ENCODE measurements at regions not wholly inside any gene's neighbourhood (a gene's known extent, or its start where the extent isn't known, plus 50 kb on each side); places are given as distances from the start of the nearest gene placed in this dataset.
"Not testable (repeated sequence)": the region's sequence is repeated elsewhere in the genome, so short reads cannot be mapped to it uniquely, and the experiment has no call there.

DNA sequence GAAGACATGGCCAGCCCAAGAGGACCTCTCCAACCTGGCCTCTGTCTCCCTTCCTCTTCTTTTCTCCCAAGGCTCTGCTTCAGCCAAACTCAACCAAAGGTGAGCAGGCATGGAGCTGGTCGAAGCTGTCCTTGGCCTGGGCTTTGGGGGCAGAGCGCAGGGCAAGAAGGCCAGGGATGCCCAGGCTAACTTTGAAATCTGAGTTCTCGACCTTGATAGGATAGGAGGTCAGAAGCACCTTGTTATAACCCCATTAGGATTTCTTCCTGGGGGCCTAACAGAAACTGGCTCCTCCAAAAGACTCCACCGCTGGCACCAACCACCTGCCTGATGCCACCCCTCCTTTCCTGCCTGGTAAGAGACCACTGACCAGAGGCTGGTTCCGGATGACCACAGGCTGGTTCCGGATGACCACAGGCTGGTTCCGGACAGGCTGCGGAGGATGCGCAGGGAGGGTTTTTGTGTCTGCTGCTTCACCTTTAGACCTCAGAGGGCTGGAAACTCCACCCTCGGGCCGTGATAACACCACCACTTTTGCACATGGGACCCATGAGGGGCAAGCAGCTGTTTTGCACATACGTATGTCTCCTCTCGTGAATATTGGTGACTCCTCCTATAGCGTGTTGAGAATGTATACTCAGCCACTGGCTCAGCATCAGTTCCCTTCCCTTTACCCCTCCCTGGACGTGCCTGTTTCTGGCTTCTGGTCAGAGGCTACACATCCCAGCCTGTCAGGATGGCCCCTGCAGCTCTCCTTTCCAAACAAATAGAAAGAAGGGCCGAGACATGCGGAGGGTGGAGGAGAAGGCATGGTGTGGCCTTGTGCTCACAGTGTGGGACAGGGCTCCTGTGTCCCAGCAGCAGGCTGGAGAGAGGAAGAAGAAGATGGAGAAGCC is 140.1 kb downstream of the DNAJB6 start:
- H3K4me3 ChIP-seq (ENCODE audit: low read depth, low read length): no peak overlapping the region
- TF ChIP-seq, protein P1, sequence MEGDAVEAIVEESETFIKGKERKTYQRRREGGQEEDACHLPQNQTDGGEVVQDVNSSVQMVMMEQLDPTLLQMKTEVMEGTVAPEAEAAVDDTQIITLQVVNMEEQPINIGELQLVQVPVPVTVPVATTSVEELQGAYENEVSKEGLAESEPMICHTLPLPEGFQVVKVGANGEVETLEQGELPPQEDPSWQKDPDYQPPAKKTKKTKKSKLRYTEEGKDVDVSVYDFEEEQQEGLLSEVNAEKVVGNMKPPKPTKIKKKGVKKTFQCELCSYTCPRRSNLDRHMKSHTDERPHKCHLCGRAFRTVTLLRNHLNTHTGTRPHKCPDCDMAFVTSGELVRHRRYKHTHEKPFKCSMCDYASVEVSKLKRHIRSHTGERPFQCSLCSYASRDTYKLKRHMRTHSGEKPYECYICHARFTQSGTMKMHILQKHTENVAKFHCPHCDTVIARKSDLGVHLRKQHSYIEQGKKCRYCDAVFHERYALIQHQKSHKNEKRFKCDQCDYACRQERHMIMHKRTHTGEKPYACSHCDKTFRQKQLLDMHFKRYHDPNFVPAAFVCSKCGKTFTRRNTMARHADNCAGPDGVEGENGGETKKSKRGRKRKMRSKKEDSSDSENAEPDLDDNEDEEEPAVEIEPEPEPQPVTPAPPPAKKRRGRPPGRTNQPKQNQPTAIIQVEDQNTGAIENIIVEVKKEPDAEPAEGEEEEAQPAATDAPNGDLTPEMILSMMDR (IDR thresholded peaks at IDR 0.05; ENCODE audit: borderline replicate concordance, insufficient read depth, low read depth, low read length): no peak

DNA sequence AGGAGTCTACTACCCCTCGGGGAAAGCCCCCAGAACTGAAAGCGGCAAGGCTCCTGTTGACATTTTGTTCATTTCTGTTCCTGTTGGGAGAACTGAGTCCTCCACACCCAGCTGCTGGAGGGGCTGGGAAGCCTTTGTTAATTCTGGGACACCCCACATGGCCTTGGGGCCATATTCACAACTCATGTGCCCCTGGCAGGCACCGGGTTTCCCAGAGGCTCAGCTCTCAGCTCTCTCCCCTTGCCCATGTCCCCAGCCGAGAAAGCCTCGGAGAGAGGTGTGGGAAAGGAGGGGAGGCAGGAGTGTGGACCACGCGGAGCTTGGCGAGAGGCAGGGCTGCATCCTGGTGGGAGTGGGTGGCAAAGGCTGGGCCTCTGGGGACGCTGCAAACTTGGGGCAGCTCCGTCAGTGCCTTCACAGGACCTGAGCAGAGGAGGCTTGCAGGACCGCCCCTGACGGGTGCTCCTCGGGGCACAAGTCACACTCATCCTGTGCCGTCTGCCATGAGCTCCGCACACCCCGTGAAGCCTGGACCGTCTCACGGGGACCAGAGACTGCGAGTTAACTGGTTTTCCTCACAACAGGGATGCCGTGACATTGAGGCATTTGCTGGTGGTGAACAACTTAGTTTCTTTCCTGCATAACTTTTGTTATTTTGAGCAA is 140.9 kb downstream of the DNAJB6 start:
- H3K4me3 ChIP-seq (ENCODE audit: low read depth, low read length): no peak overlapping the region
- TF ChIP-seq, protein P1 (IDR thresholded peaks at IDR 0.05; ENCODE audit: borderline replicate concordance, insufficient read depth, low read depth, low read length): no peak

DNA sequence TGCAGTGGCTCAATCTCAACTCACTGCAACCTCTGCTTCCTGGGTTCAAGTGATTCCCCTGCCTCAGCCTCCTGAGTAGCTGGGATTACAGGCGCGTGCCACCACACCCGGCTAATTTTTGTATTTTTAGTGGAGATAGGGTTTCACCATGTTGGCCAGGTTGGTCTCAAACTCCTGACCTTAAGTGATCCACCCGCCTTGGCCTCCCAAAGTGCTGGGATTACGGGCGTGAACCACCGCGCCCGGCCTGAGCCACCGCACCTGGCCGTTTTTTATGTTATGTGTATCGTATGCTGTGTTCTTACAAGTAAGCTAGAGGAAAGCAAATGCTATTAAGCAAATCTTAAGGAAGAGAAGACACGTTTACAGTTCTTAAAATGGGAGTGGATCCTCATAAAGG is 141.8 kb downstream of the DNAJB6 start:
- H3K4me3 ChIP-seq (ENCODE audit: low read depth, low read length): not testable (repeated sequence)

DNA sequence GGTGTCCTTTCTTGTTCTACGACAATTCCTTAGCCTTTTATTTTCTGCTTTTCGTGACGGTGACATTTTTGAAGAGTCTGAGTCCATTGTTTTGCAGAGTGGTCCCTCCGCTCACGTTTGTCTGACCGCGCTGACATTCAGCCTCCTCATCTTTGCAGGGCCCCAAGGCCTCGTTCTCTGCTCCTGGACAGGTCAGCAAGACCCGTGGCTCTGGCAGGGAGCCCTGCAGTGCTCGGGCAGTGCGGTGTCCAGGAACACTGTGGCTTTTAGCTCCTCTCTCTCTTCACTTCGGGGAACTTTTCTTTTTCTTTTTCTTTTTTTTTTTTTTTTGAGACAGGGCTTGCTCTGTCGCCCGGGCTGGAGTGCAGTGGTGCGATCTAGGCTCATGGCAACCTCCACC is 142.5 kb downstream of the DNAJB6 start:
- TF ChIP-seq, protein P1 (IDR thresholded peaks at IDR 0.05; ENCODE audit: borderline replicate concordance, insufficient read depth, low read depth, low read length): no peak

DNA sequence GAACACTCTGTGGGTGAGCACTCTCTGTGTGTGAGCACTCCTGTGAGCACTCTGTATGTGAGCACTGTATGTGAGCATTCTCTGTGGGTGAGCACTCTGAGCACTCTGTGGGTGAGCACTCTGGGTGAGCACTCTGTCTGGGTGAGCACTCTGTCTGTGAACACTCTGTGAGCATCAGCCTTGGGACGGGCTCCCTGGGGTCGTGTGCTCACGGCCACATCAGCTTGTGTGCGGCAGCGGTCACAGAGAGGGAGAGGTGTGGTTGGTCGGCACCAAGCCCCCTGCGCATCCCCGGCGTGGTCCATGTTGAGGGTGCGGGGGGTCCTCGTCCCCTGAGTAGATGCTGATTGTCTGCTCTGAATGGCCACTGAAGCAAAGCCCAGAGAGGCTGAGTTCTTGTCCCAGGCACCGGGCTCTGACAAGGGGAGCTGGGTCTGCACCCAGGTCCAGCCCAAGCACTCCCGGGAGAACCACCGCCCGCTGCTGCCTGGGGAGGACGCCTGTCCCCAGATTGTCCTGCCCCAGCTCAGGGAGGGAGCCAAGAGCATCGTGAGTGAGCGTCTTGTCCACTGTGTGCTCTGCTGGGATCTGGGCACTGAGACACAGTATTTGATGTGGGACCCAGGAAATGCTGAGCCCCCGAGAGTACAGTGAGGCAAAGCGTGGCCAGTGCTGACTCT is 143.7 kb downstream of the DNAJB6 start:
- TF ChIP-seq, protein P1 (IDR thresholded peaks at IDR 0.05; ENCODE audit: borderline replicate concordance, insufficient read depth, low read depth, low read length): no peak
- H3K4me3 ChIP-seq (ENCODE audit: low read depth, low read length): no peak overlapping the region

More for the DNA sequence above, 142.5 kb downstream of the DNAJB6 start:
- H3K4me3 ChIP-seq (ENCODE audit: low read depth, low read length): no peak overlapping the region

DNA sequence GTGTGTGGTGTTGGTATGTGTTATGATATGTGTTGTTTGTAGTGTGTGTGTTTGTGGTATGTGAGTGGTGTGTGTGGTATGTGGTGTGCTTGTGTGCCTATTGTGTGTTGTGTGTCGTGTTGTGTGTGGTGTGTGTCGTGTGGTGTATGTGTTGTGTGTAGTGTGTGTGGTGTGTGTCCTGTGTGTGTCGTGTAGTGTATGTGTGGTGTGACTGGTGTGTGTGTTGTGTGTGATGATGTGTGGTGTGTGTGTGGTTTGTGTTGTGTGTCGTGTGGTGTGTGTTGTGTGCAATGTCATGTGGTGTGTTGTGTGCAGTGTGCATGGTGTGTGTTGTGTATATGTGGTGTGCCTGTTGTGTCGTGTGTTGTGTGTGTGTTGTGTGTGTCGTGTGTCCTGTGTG is 144.6 kb downstream of the DNAJB6 start:
- TF ChIP-seq, protein P1 (IDR thresholded peaks at IDR 0.05; ENCODE audit: borderline replicate concordance, insufficient read depth, low read depth, low read length): no peak
- H3K4me3 ChIP-seq (ENCODE audit: low read depth, low read length): no peak overlapping the region

DNA sequence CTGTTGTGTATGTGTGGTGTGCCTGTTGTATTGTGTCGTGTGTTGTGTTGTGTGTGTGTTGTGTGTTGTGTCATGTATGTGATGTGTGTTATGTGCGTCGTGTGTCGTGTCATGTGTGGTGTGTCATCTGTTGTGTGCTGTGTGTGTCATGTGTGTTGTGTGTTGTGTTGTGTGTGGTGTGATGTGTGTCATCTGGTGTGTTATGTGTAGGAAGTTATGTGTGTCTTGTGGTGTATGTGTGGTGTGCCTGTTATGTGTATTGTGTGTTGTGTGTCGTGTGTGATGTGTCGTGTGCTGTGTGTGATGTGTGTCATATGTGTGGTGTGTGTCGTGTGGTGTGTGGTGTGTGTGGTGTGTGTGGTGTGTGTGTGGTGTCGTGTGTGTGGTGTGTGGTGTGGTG is 145.2 kb downstream of the DNAJB6 start:
- TF ChIP-seq, protein P1 (IDR thresholded peaks at IDR 0.05; ENCODE audit: borderline replicate concordance, insufficient read depth, low read depth, low read length): no peak
- H3K4me3 ChIP-seq (ENCODE audit: low read depth, low read length): no peak overlapping the region

All from GM12875 (cell line).